Nephron (organoid): ENCODE measurements at regions not wholly inside any gene's neighbourhood (a gene's known extent, or its start where the extent isn't known, plus 50 kb on each side); places are given as distances from the start of the nearest gene placed in this dataset.
A peak's percentile ranks its signal among the peaks of the same experiment; 100 is the strongest.

Experiments
- H3K27ac Mint-ChIP-seq, 3 experiments: 2 replicates each; pipeline ENCODE4 v1.8.0; 2020; ENCODE audit warnings: mixed read lengths in 3 of 3, mild to moderate bottlenecking in 2 of 3, moderate library complexity in 1 of 3
- H3K27me3 Mint-ChIP-seq: 2 replicates; pipeline ENCODE4 v1.8.0; 2021; ENCODE audit warnings: low read depth, mild to moderate bottlenecking, moderate library complexity, mixed read lengths
- H3K36me3 Mint-ChIP-seq: 2 replicates; pipeline ENCODE4 v1.8.0; 2020; ENCODE audit warnings: low read depth, mixed read lengths
- H3K4me1 Mint-ChIP-seq: 2 replicates; pipeline ENCODE4 v1.8.0; 2020; ENCODE audit warnings: mixed read lengths
- H3K4me3 Mint-ChIP-seq, 3 experiments: 2 replicates each; pipeline ENCODE4 v1.8.0; 2020; ENCODE audit warnings: mild to moderate bottlenecking in 3 of 3, mixed read lengths in 3 of 3, moderate library complexity in 2 of 3
- H3K9me3 Mint-ChIP-seq: 2 replicates; pipeline ENCODE4 v1.8.0; 2020; ENCODE audit warnings: mixed read lengths
- TF ChIP-seq, protein P1 (sequence below), 3 experiments: fragments of 200-600 bp; sonication (generic); IDR thresholded peaks; one replicate each; pipeline ENCODE4 v1.5.0; 2021; ENCODE audit warnings: antibody characterized with exemption in 3 of 3; ENCODE audit not compliant: unreplicated experiment in 3 of 3

DNA sequence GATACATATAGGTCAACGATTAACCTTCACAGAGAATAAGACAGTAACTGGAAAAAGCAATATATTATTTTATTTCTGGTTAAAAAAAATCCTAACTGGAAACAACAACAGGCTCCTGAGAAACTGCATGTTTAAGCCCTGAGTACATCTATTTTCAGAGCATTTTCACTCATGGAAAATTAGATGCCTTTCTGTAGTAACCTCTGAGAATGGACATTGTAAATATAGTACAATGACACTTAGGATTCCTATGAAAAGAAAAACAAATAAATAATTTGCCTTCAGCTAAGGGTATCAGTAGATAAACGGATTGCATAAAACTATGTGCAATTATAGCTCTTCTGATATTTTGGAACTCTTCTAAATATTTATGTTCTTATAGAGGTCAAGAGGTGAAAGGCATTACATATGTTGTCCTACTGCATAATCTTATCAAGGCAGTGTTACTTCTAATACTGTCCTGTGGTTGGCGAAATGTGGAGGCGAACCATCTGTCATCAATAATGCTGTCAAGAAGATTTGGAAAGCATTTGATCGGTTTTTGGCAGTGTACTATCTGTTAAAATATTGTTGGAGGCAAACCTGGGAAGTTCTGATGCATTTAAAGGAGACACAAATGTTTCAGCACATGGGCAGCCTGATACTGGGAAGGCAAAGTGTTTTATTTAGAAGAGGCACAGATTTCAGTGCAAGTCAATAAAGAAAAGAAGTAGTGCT lies 381.8 kb downstream of the BTG1 start:
- no peaks in the 10 kb centered on the region for H3K36me3 Mint-ChIP-seq
- no peaks in the 10 kb centered on the region for H3K27me3 Mint-ChIP-seq
- H3K27ac Mint-ChIP-seq: peak overlapping the region; percentile 56 to 82 (median 76)
- peaks cover 30% of the 10 kb centered on the region for H3K4me1 Mint-ChIP-seq
- TF ChIP-seq, protein P1, sequence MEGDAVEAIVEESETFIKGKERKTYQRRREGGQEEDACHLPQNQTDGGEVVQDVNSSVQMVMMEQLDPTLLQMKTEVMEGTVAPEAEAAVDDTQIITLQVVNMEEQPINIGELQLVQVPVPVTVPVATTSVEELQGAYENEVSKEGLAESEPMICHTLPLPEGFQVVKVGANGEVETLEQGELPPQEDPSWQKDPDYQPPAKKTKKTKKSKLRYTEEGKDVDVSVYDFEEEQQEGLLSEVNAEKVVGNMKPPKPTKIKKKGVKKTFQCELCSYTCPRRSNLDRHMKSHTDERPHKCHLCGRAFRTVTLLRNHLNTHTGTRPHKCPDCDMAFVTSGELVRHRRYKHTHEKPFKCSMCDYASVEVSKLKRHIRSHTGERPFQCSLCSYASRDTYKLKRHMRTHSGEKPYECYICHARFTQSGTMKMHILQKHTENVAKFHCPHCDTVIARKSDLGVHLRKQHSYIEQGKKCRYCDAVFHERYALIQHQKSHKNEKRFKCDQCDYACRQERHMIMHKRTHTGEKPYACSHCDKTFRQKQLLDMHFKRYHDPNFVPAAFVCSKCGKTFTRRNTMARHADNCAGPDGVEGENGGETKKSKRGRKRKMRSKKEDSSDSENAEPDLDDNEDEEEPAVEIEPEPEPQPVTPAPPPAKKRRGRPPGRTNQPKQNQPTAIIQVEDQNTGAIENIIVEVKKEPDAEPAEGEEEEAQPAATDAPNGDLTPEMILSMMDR (IDR thresholded peaks at IDR 0.05; ENCODE audit: unreplicated experiment in 3 of 3): no peak
- H3K9me3 Mint-ChIP-seq: peaks cover 24% of the 10 kb centered on the region
- H3K4me3 Mint-ChIP-seq: no peak overlapping the region

DNA sequence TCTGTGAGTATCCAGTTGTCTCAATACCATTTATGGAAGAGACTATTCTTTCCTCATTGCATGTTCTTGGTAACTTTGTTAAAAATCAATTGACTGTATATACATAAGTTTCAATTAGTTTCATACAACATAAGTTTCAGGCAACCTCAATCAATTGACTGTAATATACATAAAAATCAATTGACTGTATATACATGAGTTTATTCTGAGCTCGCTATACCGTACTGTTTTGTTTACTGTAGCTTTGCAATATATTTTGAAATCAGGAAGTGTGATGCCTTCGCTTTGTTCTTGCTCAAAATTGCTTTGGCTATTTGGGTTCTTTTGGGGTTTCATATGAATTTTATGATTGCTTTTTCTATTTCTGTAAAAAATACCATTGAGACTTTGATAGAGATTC lies 392.0 kb downstream of the BTG1 start:
- no peak overlapping the region for H3K4me3 Mint-ChIP-seq
- H3K27me3 Mint-ChIP-seq: no peaks in the 10 kb centered on the region
- no peak overlapping the region for H3K27ac Mint-ChIP-seq
- no peaks in the 10 kb centered on the region for H3K36me3 Mint-ChIP-seq
- no peaks in the 10 kb centered on the region for H3K4me1 Mint-ChIP-seq
- TF ChIP-seq, protein P1 (IDR thresholded peaks at IDR 0.05; ENCODE audit: unreplicated experiment in 3 of 3): no peak
- peaks cover 25% of the 10 kb centered on the region for H3K9me3 Mint-ChIP-seq

DNA sequence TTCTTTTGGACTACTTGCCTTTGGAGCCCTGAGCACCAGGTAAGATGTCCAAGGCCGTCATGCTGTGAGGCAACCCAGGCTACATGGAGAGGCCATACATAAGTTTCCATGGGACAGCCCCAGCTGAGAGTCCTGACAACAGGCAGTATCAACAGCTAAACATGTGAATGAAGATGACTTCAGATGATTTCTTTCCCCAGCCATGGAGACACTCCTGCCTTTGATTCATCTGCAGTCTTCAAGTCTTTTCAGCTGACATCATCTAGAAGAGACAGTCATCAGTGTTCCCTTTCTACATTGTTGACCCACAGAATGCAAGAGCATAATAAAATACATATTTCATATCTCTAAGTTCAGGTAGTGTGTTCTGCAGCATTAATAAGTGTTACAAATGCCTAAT lies 398.7 kb downstream of the BTG1 start:
- Mint-ChIP-seq H3K36me3 (no peaks in the 10 kb centered on the region), H3K9me3 (peaks cover 9% of the 10 kb centered on the region), H3K4me1 (no peaks in the 10 kb centered on the region), H3K27ac (no peak overlapping the region), H3K4me3 (no peak overlapping the region), H3K27me3 (no peaks in the 10 kb centered on the region)
- TF ChIP-seq, protein P1 (IDR thresholded peaks at IDR 0.05; ENCODE audit: unreplicated experiment in 3 of 3): no peak

DNA sequence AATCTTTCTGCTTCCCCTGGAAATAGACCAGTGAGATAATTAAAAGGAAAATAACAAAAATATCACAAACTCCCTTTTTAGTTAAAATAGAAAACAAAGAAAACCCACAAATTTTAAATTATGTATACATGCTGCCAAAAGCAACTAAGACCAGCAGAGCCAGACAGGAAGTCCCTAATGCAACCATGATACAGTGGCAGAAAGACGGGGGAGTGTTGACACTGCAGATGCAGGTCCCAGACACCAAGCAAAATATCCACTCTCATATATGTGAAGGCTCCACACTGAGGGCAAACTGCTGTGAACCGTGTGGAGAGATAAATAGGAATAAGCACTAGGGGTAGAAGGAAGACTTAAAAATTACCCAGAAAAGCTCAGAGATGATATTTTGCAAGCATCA lies 401.0 kb downstream of the BTG1 start:
- TF ChIP-seq, protein P1 (IDR thresholded peaks at IDR 0.05; ENCODE audit: unreplicated experiment in 3 of 3): no peak
- H3K36me3 Mint-ChIP-seq: no peaks in the 10 kb centered on the region
- H3K27me3 Mint-ChIP-seq: peaks cover 3% of the 10 kb centered on the region
- H3K9me3 Mint-ChIP-seq: no peaks in the 10 kb centered on the region
- no peak overlapping the region for H3K27ac Mint-ChIP-seq
- H3K4me1 Mint-ChIP-seq: no peaks in the 10 kb centered on the region
- H3K4me3 Mint-ChIP-seq: no peak overlapping the region

DNA sequence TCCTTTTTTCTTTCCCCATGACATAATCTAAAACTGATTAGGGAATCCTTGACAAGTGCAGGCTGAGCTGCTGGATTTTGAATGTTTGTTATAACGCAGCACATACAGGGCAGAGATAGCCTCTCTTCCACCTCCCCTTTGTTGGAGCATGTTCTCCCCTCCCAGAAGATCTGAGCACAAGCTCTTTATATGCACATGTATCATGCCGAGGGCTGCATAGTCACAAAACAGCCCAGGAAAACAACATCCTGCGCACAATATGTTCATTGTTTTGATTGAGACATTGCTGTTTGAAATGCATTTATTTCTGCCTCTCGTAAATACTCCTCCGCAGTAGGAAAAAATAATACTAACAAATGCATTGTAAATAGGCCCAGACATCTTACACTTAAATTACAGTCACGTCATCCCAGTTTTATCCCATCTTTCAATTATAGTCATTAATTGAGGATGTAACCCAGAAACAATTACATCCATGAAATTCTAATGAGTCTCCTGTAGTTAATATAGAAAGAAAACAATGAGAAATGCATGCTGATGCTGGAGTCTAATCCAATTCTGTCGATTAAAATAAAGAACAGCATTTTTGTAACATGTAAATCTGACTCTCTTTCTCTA lies 401.8 kb downstream of the BTG1 start:
- H3K36me3 Mint-ChIP-seq: no peaks in the 10 kb centered on the region
- H3K27me3 Mint-ChIP-seq: peaks cover 3% of the 10 kb centered on the region
- H3K4me3 Mint-ChIP-seq: no peak overlapping the region
- TF ChIP-seq, protein P1 (IDR thresholded peaks at IDR 0.05; ENCODE audit: unreplicated experiment in 3 of 3): no peak
- H3K27ac Mint-ChIP-seq: no peak overlapping the region
- no peaks in the 10 kb centered on the region for H3K9me3 Mint-ChIP-seq
- no peaks in the 10 kb centered on the region for H3K4me1 Mint-ChIP-seq

DNA sequence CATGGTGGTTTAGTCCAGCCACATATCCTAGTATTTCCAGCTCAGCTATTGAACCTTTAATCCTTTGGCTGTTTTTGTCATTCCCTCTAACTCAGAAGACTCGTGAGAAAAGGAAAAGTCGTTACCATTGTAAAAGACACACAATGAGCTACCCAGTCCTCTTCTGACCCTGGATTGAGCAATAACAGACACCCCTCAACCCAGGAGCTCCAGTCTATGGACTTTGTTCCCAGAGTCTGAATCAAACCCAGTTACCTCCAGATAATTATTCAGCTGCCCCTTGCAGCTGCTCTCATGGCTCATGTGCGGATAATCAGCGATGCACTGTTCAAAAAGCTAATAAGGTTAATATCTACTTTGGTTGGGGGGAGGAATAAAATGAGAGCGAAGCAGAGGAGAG lies 402.4 kb downstream of the BTG1 start:
- Mint-ChIP-seq H3K9me3 (no peaks in the 10 kb centered on the region), H3K4me1 (no peaks in the 10 kb centered on the region), H3K27me3 (peaks cover 3% of the 10 kb centered on the region), H3K27ac (no peak overlapping the region), H3K4me3 (no peak overlapping the region), H3K36me3 (no peaks in the 10 kb centered on the region)
- TF ChIP-seq, protein P1 (IDR thresholded peaks at IDR 0.05; ENCODE audit: unreplicated experiment in 3 of 3): no peak
